ENCODE measurements at regions not wholly inside any gene's neighbourhood (a gene's known extent, or its start where the extent isn't known, plus 50 kb on each side); places are given as distances from the start of the nearest gene placed in this dataset.

GRCh38 chr13:82934000-82934399 is 948.3 kb downstream of the SLITRK1 start:
- no peak for DNase-seq

- DNase-seq, result no peak
Measured at GRCh38 chr13:82925114-82925513, 957.2 kb downstream of the SLITRK1 start.

- no peak for DNase-seq
Measured at GRCh38 chr13:82917984-82918383, 964.3 kb downstream of the SLITRK1 start.

GRCh38 chr13:82912564-82912963 is 969.7 kb downstream of the SLITRK1 start:
- DNase-seq, result no peak

GRCh38 chr13:82905071-82905470 is 977.2 kb downstream of the SLITRK1 start:
- DNase-seq, result no peak

- no peak for DNase-seq
Measured at GRCh38 chr13:82900453-82900852, 981.8 kb downstream of the SLITRK1 start.

GRCh38 chr13:82898586-82898985 is 983.7 kb downstream of the SLITRK1 start:
- DNase-seq, result no peak

GRCh38 chr13:82879921-82880320 is 1002.4 kb downstream of the SLITRK1 start:
- DNase-seq, result no peak

- DNase-seq, result peak; percentile 95
Measured at GRCh38 chr13:82878536-82878935, 1003.7 kb downstream of the SLITRK1 start.

GRCh38 chr13:82867284-82867683 is 1015.0 kb downstream of the SLITRK1 start:
- no peak for DNase-seq

- no peak for DNase-seq
Measured at GRCh38 chr13:82850644-82851043, 1031.6 kb downstream of the SLITRK1 start.

GRCh38 chr13:82848766-82849165 is 1033.5 kb downstream of the SLITRK1 start:
- no peak for DNase-seq

GRCh38 chr13:82847595-82847994 is 1034.7 kb downstream of the SLITRK1 start:
- no peak for DNase-seq

- DNase-seq, result no peak
Measured at GRCh38 chr13:82833923-82834322, 1048.4 kb downstream of the SLITRK1 start.

GRCh38 chr13:82829040-82829439 is 1053.2 kb downstream of the SLITRK1 start:
- DNase-seq, result no peak

- DNase-seq, result no peak
Measured at GRCh38 chr13:82827724-82828123, 1054.5 kb downstream of the SLITRK1 start.

GRCh38 chr13:82822935-82823334 is 1059.3 kb downstream of the SLITRK1 start:
- DNase-seq, result no peak

- no peak for DNase-seq
Measured at GRCh38 chr13:82817133-82817532, 1065.1 kb downstream of the SLITRK1 start.

- DNase-seq, result no peak
Measured at GRCh38 chr13:82815791-82816190, 1066.5 kb downstream of the SLITRK1 start.

- no peak for DNase-seq
Measured at GRCh38 chr13:82803341-82803740, 1078.9 kb downstream of the SLITRK1 start.

- no peak for DNase-seq
Measured at GRCh38 chr13:82802528-82802927, 1079.7 kb downstream of the SLITRK1 start.

GRCh38 chr13:82800391-82800790 is 1081.9 kb downstream of the SLITRK1 start:
- no peak for DNase-seq

GRCh38 chr13:82797876-82798275 is 1084.4 kb downstream of the SLITRK1 start:
- no peak for DNase-seq

- DNase-seq, result no peak
Measured at GRCh38 chr13:82791035-82791434, 1091.2 kb downstream of the SLITRK1 start.

GRCh38 chr13:82772816-82773215 is 1109.5 kb downstream of the SLITRK1 start:
- DNase-seq, result no peak

- no peak for DNase-seq
Measured at GRCh38 chr13:82766732-82767321, 1115.4 kb downstream of the SLITRK1 start.

Measured in NCI-H1105 treated with DMSO at 0.1 percent for 48 hours (cell line).